SK-N-SH (cell line): ENCODE measurements at regions not wholly inside any gene's neighbourhood (a gene's known extent, or its start where the extent isn't known, plus 50 kb on each side); places are given as distances from the start of the nearest gene placed in this dataset.
"Not testable (repeated sequence)": the region's sequence is repeated elsewhere in the genome, so short reads cannot be mapped to it uniquely, and the experiment has no call there.

ENCODE experiments used
- MXI1 ChIP-seq: IDR thresholded peaks from 2 replicates; pipeline ENCODE4 v1.6.1; 2012; ENCODE audit warnings: mild to moderate bottlenecking, low read depth, low read length, improper control_type of control experiment
- POLR2AphosphoS5 ChIP-seq: IDR thresholded peaks from 2 replicates; pipeline ENCODE4 v1.6.1; 2012; ENCODE audit warnings: low read depth, low read length
- RAD21 ChIP-seq: IDR thresholded peaks from 2 replicates; pipeline ENCODE4 v1.6.1; 2012; ENCODE audit warnings: mild to moderate bottlenecking, low read length
- SIN3A ChIP-seq: IDR thresholded peaks from 2 replicates; pipeline ENCODE4 v1.6.1; 2012; ENCODE audit warnings: low read depth, mild to moderate bottlenecking, low read length, moderate library complexity, borderline replicate concordance
- TEAD4 ChIP-seq: IDR thresholded peaks from 2 replicates; pipeline ENCODE4 v1.4.0; 2012; ENCODE audit warnings: mild to moderate bottlenecking, borderline replicate concordance; ENCODE audit not compliant: insufficient read depth
- TF ChIP-seq, protein P1 (sequence below): fragments of 200-600 bp; sonication (generic); IDR thresholded peaks from 2 replicates; pipeline ENCODE4 v1.6.1; 2017; ENCODE audit warnings: antibody characterized with exemption, mild to moderate bottlenecking, moderate library complexity
- TF ChIP-seq, protein P2 (sequence below): IDR thresholded peaks from 2 replicates; pipeline ENCODE4 v1.4.0; 2012; ENCODE audit warnings: low read depth, borderline replicate concordance
- TF ChIP-seq, protein P3 (sequence below): IDR thresholded peaks from 2 replicates; pipeline ENCODE4 v1.4.0; 2012; ENCODE audit warnings: low read depth, borderline replicate concordance

DNA sequence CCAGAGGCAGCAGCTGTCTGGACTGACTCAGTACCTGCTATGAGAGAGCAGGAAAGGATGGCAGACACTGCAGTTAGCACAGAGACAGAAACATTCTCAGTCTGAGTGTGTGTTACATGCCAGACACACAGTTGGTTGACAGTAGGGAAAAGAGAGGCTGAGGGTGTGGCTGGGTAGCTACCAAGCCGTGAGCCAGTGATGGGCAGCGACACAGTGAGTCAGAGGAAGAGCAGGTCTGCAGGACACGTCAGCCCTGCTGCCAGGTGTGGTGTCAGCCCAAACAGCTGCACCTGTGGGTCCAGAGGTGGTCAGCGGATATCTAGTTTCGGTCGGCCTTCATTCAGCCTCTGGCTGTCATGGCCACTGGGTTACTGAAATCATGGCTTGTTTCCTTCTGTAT lies 124.4 kb upstream of the SPATA31A3 start:
- not testable (repeated sequence) for TF ChIP-seq RAD21, SIN3A, POLR2AphosphoS5, TEAD4, MXI1
- TF ChIP-seq, protein P1, sequence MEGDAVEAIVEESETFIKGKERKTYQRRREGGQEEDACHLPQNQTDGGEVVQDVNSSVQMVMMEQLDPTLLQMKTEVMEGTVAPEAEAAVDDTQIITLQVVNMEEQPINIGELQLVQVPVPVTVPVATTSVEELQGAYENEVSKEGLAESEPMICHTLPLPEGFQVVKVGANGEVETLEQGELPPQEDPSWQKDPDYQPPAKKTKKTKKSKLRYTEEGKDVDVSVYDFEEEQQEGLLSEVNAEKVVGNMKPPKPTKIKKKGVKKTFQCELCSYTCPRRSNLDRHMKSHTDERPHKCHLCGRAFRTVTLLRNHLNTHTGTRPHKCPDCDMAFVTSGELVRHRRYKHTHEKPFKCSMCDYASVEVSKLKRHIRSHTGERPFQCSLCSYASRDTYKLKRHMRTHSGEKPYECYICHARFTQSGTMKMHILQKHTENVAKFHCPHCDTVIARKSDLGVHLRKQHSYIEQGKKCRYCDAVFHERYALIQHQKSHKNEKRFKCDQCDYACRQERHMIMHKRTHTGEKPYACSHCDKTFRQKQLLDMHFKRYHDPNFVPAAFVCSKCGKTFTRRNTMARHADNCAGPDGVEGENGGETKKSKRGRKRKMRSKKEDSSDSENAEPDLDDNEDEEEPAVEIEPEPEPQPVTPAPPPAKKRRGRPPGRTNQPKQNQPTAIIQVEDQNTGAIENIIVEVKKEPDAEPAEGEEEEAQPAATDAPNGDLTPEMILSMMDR, result not testable (repeated sequence)
- TF ChIP-seq, protein P2, sequence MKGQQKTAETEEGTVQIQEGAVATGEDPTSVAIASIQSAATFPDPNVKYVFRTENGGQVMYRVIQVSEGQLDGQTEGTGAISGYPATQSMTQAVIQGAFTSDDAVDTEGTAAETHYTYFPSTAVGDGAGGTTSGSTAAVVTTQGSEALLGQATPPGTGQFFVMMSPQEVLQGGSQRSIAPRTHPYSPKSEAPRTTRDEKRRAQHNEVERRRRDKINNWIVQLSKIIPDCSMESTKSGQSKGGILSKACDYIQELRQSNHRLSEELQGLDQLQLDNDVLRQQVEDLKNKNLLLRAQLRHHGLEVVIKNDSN, result not testable (repeated sequence)
- TF ChIP-seq, protein P3, sequence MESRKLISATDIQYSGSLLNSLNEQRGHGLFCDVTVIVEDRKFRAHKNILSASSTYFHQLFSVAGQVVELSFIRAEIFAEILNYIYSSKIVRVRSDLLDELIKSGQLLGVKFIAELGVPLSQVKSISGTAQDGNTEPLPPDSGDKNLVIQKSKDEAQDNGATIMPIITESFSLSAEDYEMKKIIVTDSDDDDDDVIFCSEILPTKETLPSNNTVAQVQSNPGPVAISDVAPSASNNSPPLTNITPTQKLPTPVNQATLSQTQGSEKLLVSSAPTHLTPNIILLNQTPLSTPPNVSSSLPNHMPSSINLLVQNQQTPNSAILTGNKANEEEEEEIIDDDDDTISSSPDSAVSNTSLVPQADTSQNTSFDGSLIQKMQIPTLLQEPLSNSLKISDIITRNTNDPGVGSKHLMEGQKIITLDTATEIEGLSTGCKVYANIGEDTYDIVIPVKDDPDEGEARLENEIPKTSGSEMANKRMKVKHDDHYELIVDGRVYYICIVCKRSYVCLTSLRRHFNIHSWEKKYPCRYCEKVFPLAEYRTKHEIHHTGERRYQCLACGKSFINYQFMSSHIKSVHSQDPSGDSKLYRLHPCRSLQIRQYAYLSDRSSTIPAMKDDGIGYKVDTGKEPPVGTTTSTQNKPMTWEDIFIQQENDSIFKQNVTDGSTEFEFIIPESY, result not testable (repeated sequence)
